ENCODE measurements at regions not wholly inside any gene's neighbourhood (a gene's known extent, or its start where the extent isn't known, plus 50 kb on each side); places are given as distances from the start of the nearest gene placed in this dataset.

- Histone ChIP-seq H3K36me3 (no peaks in the 10 kb centered on the region), H3K4me3 (no peak overlapping the region), H3K27me3 (peaks cover 76 to 100% (median 95%) of the 10 kb centered on the region in 11 experiments), H3K27ac (no peak overlapping the region), H3K9ac (no peak overlapping the region), H3K4me1 (no peaks in the 10 kb centered on the region), H3K4me2 (no peak overlapping the region), H4K20me1 (no peaks in the 10 kb centered on the region), H3K9me3 (replicated peaks in 1 of 11) (no peaks in the 10 kb centered on the region)
- TF ChIP-seq Cebpa-rat (IDR thresholded peaks at IDR 0.05): no peak
These were observed 117.3 kb downstream of the FAM133A start for GRCh38 chrX:93791304-93791703.

All from BLaER1 treated with 17β-estradiol and CSF1 and Interleukin-3, amounts not matched to agents 10 nM and 100 nM (cell line).